ENCODE measurements at regions not wholly inside any gene's neighbourhood (a gene's known extent, or its start where the extent isn't known, plus 50 kb on each side); places are given as distances from the start of the nearest gene placed in this dataset.
"Not testable (repeated sequence)": the region's sequence is repeated elsewhere in the genome, so short reads cannot be mapped to it uniquely, and the experiment has no call there.

GRCh38 chr5:67836496-67836895 is 379.1 kb upstream of the PIK3R1 start:
- not testable (repeated sequence) for H3K4me1 Mint-ChIP-seq, H3K27ac Mint-ChIP-seq

DNA sequence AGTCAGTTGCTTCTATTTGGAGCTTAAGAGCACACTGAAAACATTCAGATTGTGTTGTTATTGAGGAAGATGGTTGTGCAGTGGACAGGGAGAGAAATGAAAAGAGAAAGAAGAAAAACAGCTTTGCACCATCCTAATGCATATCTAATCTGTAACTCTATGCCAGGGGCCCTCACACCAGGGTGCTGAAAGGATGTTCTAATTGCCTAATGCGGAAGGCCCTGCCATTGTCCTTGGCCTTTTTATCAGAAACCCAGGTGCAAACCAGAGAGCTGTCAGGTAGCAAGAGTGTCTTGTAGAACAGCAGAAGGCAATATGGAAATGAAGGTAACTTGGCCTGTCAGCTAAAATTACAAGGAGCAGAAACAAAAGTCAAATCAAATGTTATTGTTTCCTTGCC is 384.5 kb upstream of the PIK3R1 start:
- no peak overlapping the region for H3K9ac ChIP-seq (ENCODE audit: low read length)
- intact Hi-C loops (cut with micrococcal nuclease) = no loop called here
- DNase-seq (no peak), ATAC-seq (ENCODE audit: low read depth) (no peak)
- 90% methylated on average over 1 of the region's 1 CpG for WGBS (ENCODE audit: insufficient coverage)
- no peaks in the 10 kb centered on the region for H3K4me1 ChIP-seq (ENCODE audit: control insufficient read depth in 2 of 2, insufficient read depth in 2 of 2, low read length in 2 of 2)
- no peaks in the 10 kb centered on the region for H3K36me3 ChIP-seq (replicated peaks in 1 of 2; ENCODE audit: control extremely low read depth in 1 of 2, control insufficient read depth in 1 of 2, extremely low read depth in 1 of 2, insufficient read depth in 2 of 2, low read length in 1 of 2)
- no peak overlapping the region for H3K4me3 ChIP-seq (ENCODE audit: control extremely low read depth in 1 of 5, extremely low read depth in 1 of 5, insufficient read depth in 1 of 5, low read depth in 2 of 5, low read length in 4 of 5)
- ChIA-PET CTCF (interaction anchor here (0.6 kb wide), 1 partner anchor 452 kb away, joined by 3 read pairs; no protein-coding TSS in a partner anchor), POLR2A (no interaction called here)
- H3K27me3 ChIP-seq (replicated peaks in 1 of 4; ENCODE audit: control extremely low read depth in 1 of 4, control insufficient read depth in 3 of 4, insufficient read depth in 4 of 4, low read length in 3 of 4) = no peaks in the 10 kb centered on the region
- no peaks in the 10 kb centered on the region for H3K79me2 ChIP-seq (ENCODE audit: control insufficient read depth, insufficient read depth, low read length)
- TF ChIP-seq CTCF (IDR thresholded peaks at IDR 0.05) (no peak), EZH2 (IDR thresholded peaks at IDR 0.05; ENCODE audit: borderline replicate concordance, insufficient read depth, low read depth, low read length, poor library complexity, severe bottlenecking) (no peak)
- no peaks in the 10 kb centered on the region for H4K20me1 ChIP-seq (ENCODE audit: control insufficient read depth, insufficient read depth, low read length, poor library complexity, severe bottlenecking)
- Mint-ChIP-seq H3K27me3 (peaks cover 3% of the 10 kb centered on the region), H3K9me3 (ENCODE audit: insufficient read depth) (no peaks in the 10 kb centered on the region), H3K4me3 (no peak overlapping the region), H3K4me1 (no peaks in the 10 kb centered on the region), H3K27ac (no peak overlapping the region)
- H3K4me2 ChIP-seq (replicated peaks; ENCODE audit: low read depth, low read length, poor library complexity, severe bottlenecking) = no peak overlapping the region
- no peak overlapping the region for H2AFZ ChIP-seq (ENCODE audit: insufficient read depth, low read depth, low read length, poor library complexity, severe bottlenecking)
- no peak overlapping the region for H3K27ac ChIP-seq (ENCODE audit: low read length in 2 of 2)
- H3K9me3 ChIP-seq (ENCODE audit: control extremely low read depth in 1 of 3, control insufficient read depth in 2 of 3, insufficient read depth in 1 of 3, low read length in 2 of 3) = no peaks in the 10 kb centered on the region

More at GRCh38 chr5:67836496-67836895, 379.1 kb upstream of the PIK3R1 start:
- H3K4me3 Mint-ChIP-seq; ATAC-seq (ENCODE audit: low read depth); H3K4me3 ChIP-seq (ENCODE audit: control extremely low read depth in 1 of 5, extremely low read depth in 1 of 5, insufficient read depth in 1 of 5, low read depth in 2 of 5, low read length in 4 of 5); H3K4me1 ChIP-seq (ENCODE audit: control insufficient read depth in 2 of 2, insufficient read depth in 2 of 2, low read length in 2 of 2); H3K9ac ChIP-seq (ENCODE audit: low read length); H3K9me3 ChIP-seq (ENCODE audit: control extremely low read depth in 1 of 3, control insufficient read depth in 2 of 3, insufficient read depth in 1 of 3, low read length in 2 of 3); H3K79me2 ChIP-seq (ENCODE audit: control insufficient read depth, insufficient read depth, low read length); H3K9me3 Mint-ChIP-seq (ENCODE audit: insufficient read depth); POLR2A ChIA-PET; H2AFZ ChIP-seq (ENCODE audit: insufficient read depth, low read depth, low read length, poor library complexity, severe bottlenecking); H3K27ac ChIP-seq (ENCODE audit: low read length in 2 of 2); CTCF ChIA-PET; H4K20me1 ChIP-seq (ENCODE audit: control insufficient read depth, insufficient read depth, low read length, poor library complexity, severe bottlenecking); H3K27me3 ChIP-seq (replicated peaks in 1 of 4; ENCODE audit: control extremely low read depth in 1 of 4, control insufficient read depth in 3 of 4, insufficient read depth in 4 of 4, low read length in 3 of 4); H3K27me3 Mint-ChIP-seq; DNase-seq; H3K36me3 ChIP-seq (replicated peaks in 1 of 2; ENCODE audit: control extremely low read depth in 1 of 2, control insufficient read depth in 1 of 2, extremely low read depth in 1 of 2, insufficient read depth in 2 of 2, low read length in 1 of 2); intact Hi-C loops (cut with micrococcal nuclease); H3K4me2 ChIP-seq (replicated peaks; ENCODE audit: low read depth, low read length, poor library complexity, severe bottlenecking): not testable (repeated sequence)
- WGBS (ENCODE audit: insufficient coverage) = 83% methylated on average over 1 of the region's 1 CpG

All from B cell (primary cell).